SW480 (cell line): ENCODE measurements at regions not wholly inside any gene's neighbourhood (a gene's known extent, or its start where the extent isn't known, plus 50 kb on each side); places are given as distances from the start of the nearest gene placed in this dataset.

Experiments used
- DNase-seq: peaks from one replicate; pipeline ENCODE4 v3.0.0-alpha.2; 2016; ENCODE audit warnings: low spot score

GRCh38 chr2:34098256-34098655, 499.2 kb upstream of the FAM98A start:
- DNase-seq = no peak

GRCh38 chr2:34096562-34097171, 497.6 kb upstream of the FAM98A start:
- DNase-seq = peak; percentile 57

- no peak for DNase-seq
These were observed 494.7 kb upstream of the FAM98A start for GRCh38 chr2:34093790-34094189.

- no peak for DNase-seq
These were observed 471.1 kb upstream of the FAM98A start for GRCh38 chr2:34070196-34070595.

- no peak for DNase-seq
These were observed 470.5 kb upstream of the FAM98A start for GRCh38 chr2:34069604-34070003.

GRCh38 chr2:34050413-34050812, 451.3 kb upstream of the FAM98A start:
- no peak for DNase-seq

GRCh38 chr2:34045101-34045655, 446.1 kb upstream of the FAM98A start:
- DNase-seq = no peak

- no peak for DNase-seq
These were observed 438.8 kb upstream of the FAM98A start for GRCh38 chr2:34037886-34038285.

- DNase-seq = no peak
These were observed 438.1 kb upstream of the FAM98A start for GRCh38 chr2:34037157-34037556.

GRCh38 chr2:34031097-34031496, 432.0 kb upstream of the FAM98A start:
- DNase-seq = no peak

GRCh38 chr2:34030273-34030672, 431.2 kb upstream of the FAM98A start:
- no peak for DNase-seq

- DNase-seq = no peak
These were observed 430.0 kb upstream of the FAM98A start for GRCh38 chr2:34029073-34029472.

GRCh38 chr2:34025196-34025595, 426.1 kb upstream of the FAM98A start:
- DNase-seq = no peak

- DNase-seq = peak; percentile 59
These were observed 413.7 kb upstream of the FAM98A start for GRCh38 chr2:34012715-34013302.

- no peak for DNase-seq
These were observed 412.6 kb upstream of the FAM98A start for GRCh38 chr2:34011684-34012083.

GRCh38 chr2:34005901-34006300, 406.8 kb upstream of the FAM98A start:
- DNase-seq = no peak

GRCh38 chr2:34004936-34005335, 405.8 kb upstream of the FAM98A start:
- no peak for DNase-seq

- no peak for DNase-seq
These were observed 404.7 kb upstream of the FAM98A start for GRCh38 chr2:34003795-34004194.

GRCh38 chr2:34001557-34001956, 402.5 kb upstream of the FAM98A start:
- DNase-seq = no peak

- DNase-seq = no peak
These were observed 385.0 kb upstream of the FAM98A start for GRCh38 chr2:33984131-33984530.

GRCh38 chr2:33978471-33978870, 379.4 kb upstream of the FAM98A start:
- DNase-seq = no peak

- no peak for DNase-seq
These were observed 376.4 kb upstream of the FAM98A start for GRCh38 chr2:33975498-33975897.

GRCh38 chr2:33967103-33967502, 368.0 kb upstream of the FAM98A start:
- no peak for DNase-seq

GRCh38 chr2:33958591-33958990, 359.5 kb upstream of the FAM98A start:
- DNase-seq = no peak
